Psoas muscle (tissue), 7 donors: ENCODE measurements at regions not wholly inside any gene's neighbourhood (a gene's known extent, or its start where the extent isn't known, plus 50 kb on each side); places are given as distances from the start of the nearest gene placed in this dataset.
"Not testable (repeated sequence)": the region's sequence is repeated elsewhere in the genome, so short reads cannot be mapped to it uniquely, and the experiment has no call there.

Experiments
- ATAC-seq, 4 donors: fragments of 200-7000 bp; cut with Tn5 transposase; one replicate each; pipeline ENCODE4 v1.9.1; 2020; ENCODE audit warnings: moderate library complexity in 3 of 4, mild to moderate bottlenecking in 2 of 4
- DNase-seq, 2 donors: peaks; one replicate each; pipeline ENCODE4 v3.0.0-alpha.2; 2020
- H3K27ac ChIP-seq: fragments of 200-600 bp; one replicate; pipeline ENCODE4 v1.8.0; 2022
- H3K27me3 ChIP-seq, 3 donors: fragments of 200-600 bp in 1 of 3; one replicate each; pipeline versions ENCODE4 v1.6.1 to v1.8.0; 2013 to 2022; ENCODE audit warnings: low read length in 2 of 3, mild to moderate bottlenecking in 2 of 3, moderate library complexity in 1 of 3; ENCODE audit not compliant: insufficient read depth in 3 of 3
- H3K36me3 ChIP-seq, 2 donors: fragments of 200-600 bp in 1 of 2; one replicate each; pipeline versions ENCODE4 v1.6.1 to v1.8.0; 2013 to 2022; ENCODE audit warnings: low read depth in 1 of 2, mild to moderate bottlenecking in 1 of 2, moderate library complexity in 1 of 2; ENCODE audit not compliant: insufficient read depth in 1 of 2
- H3K4me1 ChIP-seq: fragments of 200-600 bp; one replicate; pipeline ENCODE4 v1.8.0; 2022
- H3K4me3 ChIP-seq: fragments of 200-600 bp; one replicate; pipeline ENCODE4 v1.8.0; 2022; ENCODE audit warnings: mild to moderate bottlenecking
- H3K9me3 ChIP-seq: fragments of 200-600 bp; one replicate; pipeline ENCODE4 v1.8.0; 2022
- CTCF ChIP-seq: fragments of 200-600 bp; IDR thresholded peaks from one replicate; pipeline ENCODE4 v1.8.0; 2022; ENCODE audit warnings: antibody characterized with exemption
- WGBS, 3 donors: extraction: QIAGEN DNeasy Blood & Tissue Kit; methylation state at CpG; one replicate each; pipeline versions ENCODE4 v1.1.6 to v1.1.7; 2013; 5-methylcytosine and 5-hydroxymethylcytosine counted together
- intact Hi-C, 2 donors: fragments of 100-400 bp; cut with DNase I; formaldehyde crosslinking; loops; one replicate each; pipeline versions ENCODE4 v1.11.0 to v1.14.2; 2022
- donor health status: healthy with polysubstance abuse.
- donor health status: DM: no; HTN: no; CAD: no; lungs with moderate emphysema.
- donor health status: Bipolar disorder and iron deficiency.
- donor health status: healthy.
- donor health status: DM: yes; HTN: yes; CAD: no.
- donor health status: DM: no; HTN: no; CAD: no.
- donor health status: DM: yes; HTN: yes; CAD: no.

DNA sequence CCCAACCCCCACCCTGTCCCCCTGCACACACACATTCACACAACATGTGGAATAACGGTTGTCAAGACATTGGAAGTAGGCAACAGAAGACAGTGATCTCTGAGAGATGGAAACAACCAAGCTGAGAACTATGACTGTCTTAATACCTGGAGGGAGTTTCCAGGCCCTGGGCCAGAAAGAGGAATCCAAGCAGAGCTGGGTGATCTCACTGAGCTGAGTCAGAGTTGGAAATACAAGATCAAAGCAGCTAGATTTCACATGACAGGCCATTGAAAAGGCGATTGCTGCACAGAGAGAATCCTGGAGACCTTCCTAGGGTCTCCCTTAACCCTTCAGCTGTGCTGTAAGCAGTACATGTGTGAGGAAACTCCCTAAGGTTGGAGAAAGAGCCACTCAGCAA lies 165.8 kb upstream of the PRSS1 start:
- intact Hi-C loops = no loop called here
- WGBS, 3 donors = 13 to 18% (median 16%) methylated on average over 2 of the region's 2 CpGs
- Histone ChIP-seq H3K36me3 (no peaks in the 10 kb centered on the region), H3K4me1 (peaks cover 10% of the 10 kb centered on the region), H3K4me3 (no peak overlapping the region), H3K27ac (peak overlapping the region; percentile 64), H3K9me3 (no peaks in the 10 kb centered on the region), H3K27me3 (no peaks in the 10 kb centered on the region)
- ATAC-seq (peak; percentile 90 to 96 (median 93)), DNase-seq (peak; percentile 32 to 81)
- no peak for TF ChIP-seq CTCF

DNA sequence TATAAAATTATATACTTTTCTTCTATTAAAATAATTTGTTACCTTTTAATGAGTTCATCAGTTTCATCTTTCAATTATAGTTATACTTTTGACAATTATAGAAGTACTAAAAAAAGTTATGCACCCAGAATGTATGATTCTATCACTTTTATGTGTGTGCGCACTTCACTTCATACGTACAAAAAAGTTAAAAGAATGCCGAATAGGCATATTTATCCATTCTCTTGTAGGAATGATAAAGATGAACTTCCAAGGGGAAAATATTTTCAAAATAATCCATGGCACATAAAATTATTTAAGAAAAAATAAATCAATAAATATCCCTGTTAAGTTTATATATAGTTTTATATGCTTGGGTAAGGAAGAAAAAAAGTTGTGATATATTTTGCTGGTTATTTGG lies 166.9 kb upstream of the PRSS1 start:
- intact Hi-C loops = no loop called here
- no peaks in the 10 kb centered on the region for H3K36me3 ChIP-seq
- DNase-seq (no peak), ATAC-seq (no peak)
- WGBS, 3 donors = 95 to 98% (median 96%) methylated on average over 3 of the region's 3 CpGs
- no peaks in the 10 kb centered on the region for H3K9me3 ChIP-seq
- no peaks in the 10 kb centered on the region for H3K27me3 ChIP-seq
- no peak overlapping the region for H3K4me3 ChIP-seq
- peaks cover 10% of the 10 kb centered on the region for H3K4me1 ChIP-seq
- no peak for TF ChIP-seq CTCF
- no peak overlapping the region for H3K27ac ChIP-seq

GRCh38 chr7:142581341-142581740 lies 167.9 kb upstream of the PRSS1 start:
- no peaks in the 10 kb centered on the region for H3K9me3 ChIP-seq
- no peaks in the 10 kb centered on the region for H3K27me3 ChIP-seq
- H3K36me3 ChIP-seq = no peaks in the 10 kb centered on the region
- no peak for TF ChIP-seq CTCF
- ATAC-seq = peak in 2 of 4 donors; percentile 31 to 35
- intact Hi-C loops = no loop called here
- H3K4me1 ChIP-seq = peaks cover 10% of the 10 kb centered on the region
- 47 to 49% (median 49%) methylated on average over 4 of the region's 4 CpGs for WGBS, 3 donors
- H3K27ac ChIP-seq = no peak overlapping the region
- DNase-seq = no peak
- no peak overlapping the region for H3K4me3 ChIP-seq

- DNase-seq (no peak), ATAC-seq (no peak)
- no peak for TF ChIP-seq CTCF
- Histone ChIP-seq H3K36me3 (no peaks in the 10 kb centered on the region), H3K9me3 (no peaks in the 10 kb centered on the region), H3K27me3 (no peaks in the 10 kb centered on the region), H3K4me1 (peaks cover 10% of the 10 kb centered on the region), H3K27ac (no peak overlapping the region), H3K4me3 (no peak overlapping the region)
- 85 to 100% (median 95%) methylated on average over 1 of the region's 1 CpG for WGBS, 3 donors
- intact Hi-C loops = no loop called here
Observed at GRCh38 chr7:142579946-142580345, 169.3 kb upstream of the PRSS1 start.

DNA sequence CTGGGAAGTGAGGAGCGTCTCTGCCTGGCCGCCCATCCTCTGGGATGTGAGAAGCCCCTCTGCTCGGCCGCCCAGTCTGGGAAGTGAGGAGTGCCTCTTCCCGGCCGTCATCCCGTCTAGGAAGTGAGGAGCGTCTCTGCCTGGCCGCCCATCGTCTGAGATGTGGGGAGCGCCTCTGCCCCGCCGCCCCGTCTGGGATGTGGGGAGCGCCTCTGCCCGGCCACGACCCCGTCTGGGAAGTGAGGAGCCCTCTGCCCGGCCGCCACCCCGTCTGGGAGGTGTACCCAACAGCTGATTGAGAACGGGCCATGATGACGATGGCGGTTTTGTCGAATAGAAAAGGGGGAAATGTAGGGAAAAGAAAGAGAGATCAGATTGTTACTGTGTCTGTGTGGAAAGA lies 173.9 kb upstream of the PRSS1 start:
- DNase-seq, H3K27ac ChIP-seq, intact Hi-C loops, ATAC-seq, H3K27me3 ChIP-seq, H3K4me3 ChIP-seq, H3K36me3 ChIP-seq, H3K9me3 ChIP-seq, H3K4me1 ChIP-seq: not testable (repeated sequence)
- 90 to 95% (median 93%) methylated on average over 15 to 25 of the region's 25 CpGs for WGBS, 3 donors
